ENCODE measurements at regions not wholly inside any gene's neighbourhood (a gene's known extent, or its start where the extent isn't known, plus 50 kb on each side); places are given as distances from the start of the nearest gene placed in this dataset.

- TF ChIP-seq ZMAT4 (CRISPR knock-in tag; IDR thresholded peaks at IDR 0.05) (no peak), PREB (CRISPR knock-in tag; IDR thresholded peaks at IDR 0.05; ENCODE audit: borderline replicate concordance) (no peak), SMAD4 (CRISPR knock-in tag; IDR thresholded peaks at IDR 0.05) (no peak), GRHL2 (CRISPR knock-in tag; IDR thresholded peaks at IDR 0.05; ENCODE audit: insufficient replicate concordance, severe bottlenecking) (no peak), SOX15 (CRISPR knock-in tag; IDR thresholded peaks at IDR 0.05) (no peak), ZNF263 (CRISPR knock-in tag; IDR thresholded peaks at IDR 0.05; ENCODE audit: low read depth) (no peak), TEAD4 (CRISPR knock-in tag; IDR thresholded peaks at IDR 0.05) (no peak)
Measured at GRCh38 chr14:38113546-38113945, 94.2 kb upstream of the SSTR1 start (continued).

- Mint-ChIP-seq H3K27ac (no peak overlapping the region), H3K4me3 (no peak overlapping the region), H3K4me1 (peaks cover 48% of the 10 kb centered on the region), H3K36me3 (peaks cover 12% of the 10 kb centered on the region), H3K27me3 (ENCODE audit: low read depth) (peaks cover 18% of the 10 kb centered on the region), H3K9me3 (peaks cover 19% of the 10 kb centered on the region)
- no peak for TF ChIP-seq ATF3 (CRISPR knock-in tag; conservative IDR thresholded peaks at IDR 0.05)
- no peak for TF ChIP-seq SP1 (CRISPR knock-in tag; conservative IDR thresholded peaks at IDR 0.05)
- TF ChIP-seq PRDM15 (CRISPR knock-in tag; IDR thresholded peaks at IDR 0.05), result no peak
- TF ChIP-seq MLX (CRISPR knock-in tag; IDR thresholded peaks at IDR 0.05), result no peak
- TF ChIP-seq CREB1 (CRISPR knock-in tag; IDR thresholded peaks at IDR 0.05), result no peak
- TF ChIP-seq CREM (CRISPR knock-in tag; IDR thresholded peaks at IDR 0.05), result no peak
- no peak for TF ChIP-seq OVOL2 (CRISPR knock-in tag; IDR thresholded peaks at IDR 0.05; ENCODE audit: borderline replicate concordance)
- TF ChIP-seq ETV6 (CRISPR knock-in tag; IDR thresholded peaks at IDR 0.05), result no peak
- no peak for TF ChIP-seq ZNF532 (CRISPR knock-in tag; IDR thresholded peaks at IDR 0.05; ENCODE audit: borderline replicate concordance)
- TF ChIP-seq MAX (CRISPR knock-in tag; IDR thresholded peaks at IDR 0.05), result no peak
- TF ChIP-seq JUN (CRISPR knock-in tag; IDR thresholded peaks at IDR 0.05), result no peak
- TF ChIP-seq ZNF317 (CRISPR knock-in tag; IDR thresholded peaks at IDR 0.05; ENCODE audit: borderline replicate concordance, low read depth), result no peak
- no peak for TF ChIP-seq SOX15 (CRISPR knock-in tag; IDR thresholded peaks at IDR 0.05)
- TF ChIP-seq IRF2 (CRISPR knock-in tag; IDR thresholded peaks at IDR 0.05; ENCODE audit: borderline replicate concordance, low read depth), result no peak
- no peak for TF ChIP-seq ZBTB43 (CRISPR knock-in tag; IDR thresholded peaks at IDR 0.05)
- TF ChIP-seq GRHL2 (CRISPR knock-in tag; IDR thresholded peaks at IDR 0.05; ENCODE audit: insufficient replicate concordance, severe bottlenecking), result no peak
- TF ChIP-seq HMGA2 (CRISPR knock-in tag; IDR thresholded peaks at IDR 0.05), result no peak
- TF ChIP-seq KAT7 (CRISPR knock-in tag; IDR thresholded peaks at IDR 0.05; ENCODE audit: borderline replicate concordance), result no peak
- ChIA-PET POLR2A (no interaction called here), CTCF (no interaction called here)
- ATAC-seq (no peak), DNase-seq (ENCODE audit: low spot score) (no peak)
Measured at GRCh38 chr14:38116895-38117294, 90.8 kb upstream of the SSTR1 start.

All from WTC11 (cell line).